ENCODE measurements at regions not wholly inside any gene's neighbourhood (a gene's known extent, or its start where the extent isn't known, plus 50 kb on each side); places are given as distances from the start of the nearest gene placed in this dataset.

DNA sequence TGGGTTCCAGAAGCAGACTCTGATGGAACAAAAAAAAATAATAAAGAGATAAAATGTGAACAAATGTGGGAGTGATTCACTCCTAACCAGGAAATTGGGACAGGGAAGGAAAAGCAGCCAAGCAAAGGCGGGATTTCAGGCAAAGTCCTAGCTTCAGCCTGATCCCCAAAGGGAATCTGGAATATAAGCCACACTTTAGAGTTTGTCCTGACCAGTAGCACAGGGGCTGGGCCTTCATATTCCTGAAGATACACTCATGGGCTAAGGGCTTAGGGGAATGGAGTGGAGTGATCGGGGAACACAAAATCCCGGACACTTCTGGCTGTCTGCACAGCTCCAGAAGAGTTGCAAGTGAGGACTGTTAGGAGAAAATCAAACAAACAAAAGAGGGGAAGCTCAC lies 135.0 kb upstream of the COL8A1 start:
- no peak for TF ChIP-seq CTCF (conservative IDR thresholded peaks at IDR 0.05 in 1 of 2, IDR thresholded peaks at IDR 0.05 in 1 of 2; ENCODE audit: low read depth in 1 of 2, low read length in 2 of 2)
- no peak for TF ChIP-seq EZH2 (IDR thresholded peaks at IDR 0.05; ENCODE audit: low read length, missing control alignments)
